NT2/D1 (cell line): ENCODE measurements at regions not wholly inside any gene's neighbourhood (a gene's known extent, or its start where the extent isn't known, plus 50 kb on each side); places are given as distances from the start of the nearest gene placed in this dataset.

ENCODE experiments used
- DNase-seq: peaks from one replicate; pipeline ENCODE4 v3.0.0-alpha.2; 2011; ENCODE audit warnings: low read depth, low spot score
- H3K27me3 ChIP-seq: 2 replicates; pipeline ENCODE4 v1.6.0; 2011; ENCODE audit warnings: mild to moderate bottlenecking; ENCODE audit not compliant: insufficient read length, insufficient read depth
- H3K36me3 ChIP-seq: 2 replicates; pipeline ENCODE4 v1.6.1; 2011; ENCODE audit warnings: mild to moderate bottlenecking, low read length, mixed read lengths; ENCODE audit not compliant: insufficient read depth, insufficient read length
- H3K4me1 ChIP-seq: 2 replicates; pipeline ENCODE4 v1.5.1; 2011; ENCODE audit not compliant: insufficient read depth, insufficient read length
- H3K4me3 ChIP-seq: 2 replicates; pipeline ENCODE4 v1.5.1; 2011; ENCODE audit warnings: low read depth; ENCODE audit not compliant: insufficient read length
- H3K9ac ChIP-seq: 2 replicates; pipeline ENCODE4 v1.6.0; 2011; ENCODE audit warnings: low read depth; ENCODE audit not compliant: insufficient read length
- H3K9me3 ChIP-seq: 2 replicates; pipeline ENCODE4 v1.5.1; 2011; ENCODE audit warnings: mild to moderate bottlenecking, low read length; ENCODE audit not compliant: insufficient read depth
- SUZ12 ChIP-seq: IDR thresholded peaks from 2 replicates; pipeline ENCODE4 v1.6.1; 2011; ENCODE audit not compliant: insufficient read length, insufficient read depth; ENCODE audit errors: extremely low read depth
- YY1 ChIP-seq: IDR thresholded peaks from 2 replicates; pipeline ENCODE4 v1.6.1; 2011; ENCODE audit not compliant: insufficient read length, insufficient read depth
- ZNF274 ChIP-seq: IDR thresholded peaks from 2 replicates; pipeline ENCODE4 v1.6.1; 2011; ENCODE audit warnings: mild to moderate bottlenecking, low read depth, low read length

DNA sequence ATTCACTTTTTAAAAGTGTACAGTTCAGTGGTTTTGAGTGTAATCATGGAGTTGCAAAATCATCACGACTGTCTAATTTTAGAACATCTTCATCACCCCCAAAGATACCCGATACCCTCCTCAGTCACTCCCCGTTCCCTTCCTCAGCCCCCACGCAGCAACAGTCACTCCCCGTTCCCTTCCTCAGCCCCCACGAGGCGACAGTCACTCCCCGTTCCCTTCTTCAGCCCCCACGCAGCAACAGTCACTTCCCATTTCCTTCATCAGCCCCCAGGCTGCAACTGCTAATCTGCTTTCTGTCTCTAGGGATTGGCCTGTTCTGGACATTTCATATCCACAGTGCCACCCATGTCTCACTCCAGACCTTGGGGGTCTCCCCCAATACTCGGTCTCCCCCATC is 161.6 kb upstream of the PPP2R2D start:
- H3K9me3 ChIP-seq = no peaks in the 10 kb centered on the region
- H3K27me3 ChIP-seq = no peaks in the 10 kb centered on the region
- no peak overlapping the region for H3K4me3 ChIP-seq
- DNase-seq = no peak
- no peak for TF ChIP-seq YY1
- TF ChIP-seq ZNF274 = no peak
- TF ChIP-seq SUZ12 = no peak
- H3K4me1 ChIP-seq = peaks cover 11% of the 10 kb centered on the region
- H3K9ac ChIP-seq = no peak overlapping the region
- no peaks in the 10 kb centered on the region for H3K36me3 ChIP-seq

- DNase-seq = no peak
- Histone ChIP-seq H3K4me3 (no peak overlapping the region), H3K9ac (no peak overlapping the region), H3K36me3 (no peaks in the 10 kb centered on the region), H3K27me3 (no peaks in the 10 kb centered on the region), H3K9me3 (no peaks in the 10 kb centered on the region), H3K4me1 (peaks cover 12% of the 10 kb centered on the region)
- TF ChIP-seq ZNF274 (no peak), SUZ12 (no peak), YY1 (no peak)
These were observed 158.3 kb upstream of the PPP2R2D start for GRCh38 chr10:131742500-131742951.

- H3K27me3 ChIP-seq = no peaks in the 10 kb centered on the region
- H3K4me1 ChIP-seq = peaks cover 16% of the 10 kb centered on the region
- TF ChIP-seq ZNF274 (no peak), SUZ12 (no peak), YY1 (no peak)
- no peaks in the 10 kb centered on the region for H3K36me3 ChIP-seq
- no peak overlapping the region for H3K4me3 ChIP-seq
- no peaks in the 10 kb centered on the region for H3K9me3 ChIP-seq
- peak; percentile 30 for DNase-seq
- H3K9ac ChIP-seq = peak overlapping the region; percentile 24
These were observed 157.3 kb upstream of the PPP2R2D start for GRCh38 chr10:131743190-131744151.

- TF ChIP-seq ZNF274 = no peak
- no peak for TF ChIP-seq YY1
- TF ChIP-seq SUZ12 = no peak
- no peak for DNase-seq
These were observed 156.5 kb upstream of the PPP2R2D start for GRCh38 chr10:131744346-131744745.

GRCh38 chr10:131745591-131745990 is 155.2 kb upstream of the PPP2R2D start:
- no peak overlapping the region for H3K4me3 ChIP-seq
- no peak for TF ChIP-seq SUZ12
- TF ChIP-seq ZNF274 = no peak
- TF ChIP-seq YY1 = no peak
- H3K9me3 ChIP-seq = no peaks in the 10 kb centered on the region
- no peak for DNase-seq
- H3K9ac ChIP-seq = no peak overlapping the region
- H3K27me3 ChIP-seq = peaks cover 10% of the 10 kb centered on the region
- H3K4me1 ChIP-seq = peaks cover 32% of the 10 kb centered on the region
- H3K36me3 ChIP-seq = no peaks in the 10 kb centered on the region

More at GRCh38 chr10:131744346-131744745, 156.5 kb upstream of the PPP2R2D start:
- Histone ChIP-seq H3K4me1 (peaks cover 25% of the 10 kb centered on the region), H3K27me3 (no peaks in the 10 kb centered on the region), H3K9me3 (no peaks in the 10 kb centered on the region), H3K4me3 (no peak overlapping the region), H3K9ac (no peak overlapping the region), H3K36me3 (no peaks in the 10 kb centered on the region)

DNA sequence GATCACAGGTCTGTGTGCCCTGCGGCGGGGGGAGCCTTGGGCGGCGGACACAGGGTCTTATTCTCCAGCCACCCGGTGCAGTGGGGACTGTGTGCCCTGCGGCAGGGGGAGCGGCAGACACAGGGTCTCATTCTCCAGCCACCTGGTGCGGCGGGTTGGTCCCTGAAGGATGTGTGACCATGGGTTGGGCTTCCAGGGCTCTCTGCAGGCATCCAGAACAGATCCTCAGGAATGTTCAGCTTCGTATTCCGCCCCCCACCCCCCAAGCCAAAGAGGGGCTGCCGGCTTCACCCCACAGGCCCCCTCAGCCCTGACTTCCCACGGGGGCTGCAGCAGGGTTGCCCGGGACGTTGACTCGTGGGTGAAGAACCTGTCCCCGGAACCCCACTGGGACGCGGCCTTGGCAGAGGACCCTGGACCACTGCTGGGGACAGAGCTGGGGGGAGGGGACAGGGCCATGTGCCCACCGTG is 154.5 kb upstream of the PPP2R2D start:
- H3K4me3 ChIP-seq = no peak overlapping the region
- H3K9me3 ChIP-seq = no peaks in the 10 kb centered on the region

GRCh38 chr10:131746785-131747184 is 154.0 kb upstream of the PPP2R2D start:
- H3K4me1 ChIP-seq = peaks cover 36% of the 10 kb centered on the region
- DNase-seq = no peak
- H3K4me3 ChIP-seq = no peak overlapping the region
- no peaks in the 10 kb centered on the region for H3K9me3 ChIP-seq
- peaks cover 10% of the 10 kb centered on the region for H3K27me3 ChIP-seq
- no peaks in the 10 kb centered on the region for H3K36me3 ChIP-seq
- TF ChIP-seq SUZ12 = no peak
- TF ChIP-seq YY1 = no peak
- TF ChIP-seq ZNF274 = no peak
- no peak overlapping the region for H3K9ac ChIP-seq

More for the DNA sequence above, 154.5 kb upstream of the PPP2R2D start:
- DNase-seq = no peak
- H3K9ac ChIP-seq = no peak overlapping the region
- peaks cover 34% of the 10 kb centered on the region for H3K4me1 ChIP-seq
- no peak for TF ChIP-seq ZNF274
- no peak for TF ChIP-seq SUZ12
- no peak for TF ChIP-seq YY1
- no peaks in the 10 kb centered on the region for H3K36me3 ChIP-seq
- peaks cover 10% of the 10 kb centered on the region for H3K27me3 ChIP-seq
